Prostate gland (tissue), 2 donors: ENCODE measurements at regions not wholly inside any gene's neighbourhood (a gene's known extent, or its start where the extent isn't known, plus 50 kb on each side); places are given as distances from the start of the nearest gene placed in this dataset.

Experiments used
- DNase-seq: peaks from one replicate; pipeline ENCODE4 v3.0.0-alpha.2; 2019; ENCODE audit warnings: low spot score
- H3K27ac ChIP-seq, 2 donors: fragments of 200-600 bp; sonication (generic); 2 replicates each; pipeline ENCODE4 v1.5.1; 2017 to 2019
- H3K27me3 ChIP-seq: fragments of 200-600 bp; sonication (generic); replicated peaks from 2 replicates; pipeline ENCODE4 v1.5.1; 2019; ENCODE audit not compliant: insufficient read depth
- H3K36me3 ChIP-seq, 2 donors: fragments of 200-600 bp; sonication (generic); 1 replicate in 1 of 2; 2 replicates in 1 of 2; pipeline versions ENCODE4 v1.5.1 to v1.8.1; 2017 to 2019
- H3K4me1 ChIP-seq: fragments of 200-600 bp; sonication (generic); replicated peaks from 2 replicates; pipeline ENCODE4 v1.5.1; 2019
- H3K4me3 ChIP-seq, 2 donors: fragments of 200-600 bp; sonication (generic); 2 replicates each; pipeline ENCODE4 v1.5.1; 2017 to 2019
- H3K9me3 ChIP-seq: fragments of 200-600 bp; sonication (generic); 2 replicates; pipeline ENCODE4 v1.5.1; 2017
- POLR2A ChIP-seq: fragments of 450-650 bp; IDR thresholded peaks from one replicate; pipeline ENCODE4 v1.6.1; 2016; ENCODE audit warnings: antibody characterized with exemption, mild to moderate bottlenecking
- POLR2AphosphoS5 ChIP-seq: sonication (generic); formaldehyde crosslinking; IDR thresholded peaks from one replicate; pipeline ENCODE4 v1.6.1; 2017; ENCODE audit warnings: antibody characterized with exemption
- WGBS: methylation state at CpG from one replicate; pipeline ENCODE4 v1.1.5; 2018; 5-methylcytosine and 5-hydroxymethylcytosine counted together
- intact Hi-C: fragments of 100-400 bp; cut with DNase I; formaldehyde crosslinking; loops from one replicate; pipeline ENCODE4 v1.14.2; 2022
- TF ChIP-seq, protein P1 (sequence below), 4 experiments: fragments of 200-600 bp in 2 of 4; fragments of 450-650 bp in 2 of 4; sonication (generic) in 2 of 4; IDR thresholded peaks; 1 replicate in 3 of 4; 2 replicates in 1 of 4; pipeline ENCODE4 v1.5.1; 2016 to 2019; ENCODE audit warnings: antibody characterized with exemption in 4 of 4, mild to moderate bottlenecking in 2 of 4, moderate library complexity in 2 of 4

DNA sequence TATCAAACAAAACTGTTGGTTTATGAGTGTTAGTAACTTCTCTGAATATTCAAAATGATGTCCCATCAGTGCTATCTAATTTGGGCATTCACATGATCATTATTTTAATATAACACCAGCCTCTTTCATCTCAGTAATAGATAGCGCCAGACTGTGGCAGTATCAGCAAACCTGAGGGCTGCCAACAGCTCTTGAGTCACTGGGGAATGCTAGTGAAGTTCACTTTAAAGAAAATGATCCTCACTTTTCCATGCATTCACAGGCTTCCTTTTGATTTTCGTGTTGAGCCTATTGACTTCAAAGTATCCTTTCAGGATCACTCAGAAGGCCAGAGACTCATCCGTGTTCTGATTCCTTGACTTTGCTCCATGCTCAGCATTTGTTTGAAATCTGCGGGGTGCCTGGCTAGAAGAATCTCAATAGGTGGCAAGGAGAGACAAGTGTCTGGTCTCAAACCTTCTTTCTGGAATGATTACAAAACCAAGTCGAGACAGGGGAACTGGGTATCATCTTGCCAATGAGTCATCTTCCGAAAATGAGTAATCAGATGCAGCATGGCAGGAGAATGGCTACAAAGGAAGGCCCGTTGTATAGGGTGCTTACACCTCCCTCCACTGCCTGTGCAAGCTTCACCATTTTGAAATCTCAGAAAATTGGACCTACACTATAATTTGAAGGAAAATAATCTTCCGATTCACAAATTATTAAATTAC is 509.1 kb downstream of the RASEF start:
- Histone ChIP-seq H3K9me3 (no peaks in the 10 kb centered on the region), H3K27ac (no peak overlapping the region), H3K4me3 (no peak overlapping the region), H3K27me3 (no peaks in the 10 kb centered on the region), H3K4me1 (no peaks in the 10 kb centered on the region), H3K36me3 (no peaks in the 10 kb centered on the region)
- 85% methylated on average over 8 of the region's 8 CpGs for WGBS
- DNase-seq, result no peak
- TF ChIP-seq POLR2A (no peak), POLR2AphosphoS5 (no peak)
- TF ChIP-seq, protein P1, sequence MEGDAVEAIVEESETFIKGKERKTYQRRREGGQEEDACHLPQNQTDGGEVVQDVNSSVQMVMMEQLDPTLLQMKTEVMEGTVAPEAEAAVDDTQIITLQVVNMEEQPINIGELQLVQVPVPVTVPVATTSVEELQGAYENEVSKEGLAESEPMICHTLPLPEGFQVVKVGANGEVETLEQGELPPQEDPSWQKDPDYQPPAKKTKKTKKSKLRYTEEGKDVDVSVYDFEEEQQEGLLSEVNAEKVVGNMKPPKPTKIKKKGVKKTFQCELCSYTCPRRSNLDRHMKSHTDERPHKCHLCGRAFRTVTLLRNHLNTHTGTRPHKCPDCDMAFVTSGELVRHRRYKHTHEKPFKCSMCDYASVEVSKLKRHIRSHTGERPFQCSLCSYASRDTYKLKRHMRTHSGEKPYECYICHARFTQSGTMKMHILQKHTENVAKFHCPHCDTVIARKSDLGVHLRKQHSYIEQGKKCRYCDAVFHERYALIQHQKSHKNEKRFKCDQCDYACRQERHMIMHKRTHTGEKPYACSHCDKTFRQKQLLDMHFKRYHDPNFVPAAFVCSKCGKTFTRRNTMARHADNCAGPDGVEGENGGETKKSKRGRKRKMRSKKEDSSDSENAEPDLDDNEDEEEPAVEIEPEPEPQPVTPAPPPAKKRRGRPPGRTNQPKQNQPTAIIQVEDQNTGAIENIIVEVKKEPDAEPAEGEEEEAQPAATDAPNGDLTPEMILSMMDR (IDR thresholded peaks at IDR 0.05), result no peak
- intact Hi-C loops, result no loop called here

DNA sequence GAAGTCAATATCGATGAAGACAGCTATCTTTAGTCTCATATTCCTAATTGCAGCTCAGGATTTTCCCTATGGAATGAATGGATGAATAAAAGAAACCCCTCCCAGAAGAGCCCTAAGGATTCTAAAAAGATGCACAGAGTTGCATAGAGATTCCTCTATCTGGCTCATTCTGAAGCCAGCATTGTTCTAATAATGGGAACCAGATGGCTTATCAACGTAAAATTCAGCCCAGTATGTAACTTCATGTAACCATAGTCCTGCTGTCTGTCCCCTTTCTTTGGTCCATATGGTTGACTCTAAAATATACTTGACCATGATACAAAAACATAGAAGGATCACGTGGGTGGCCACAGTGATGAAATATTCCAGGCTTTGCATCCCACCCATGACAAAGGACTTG is 508.6 kb downstream of the RASEF start:
- H3K4me3 ChIP-seq, result no peak overlapping the region
- no peaks in the 10 kb centered on the region for H3K27me3 ChIP-seq
- DNase-seq, result no peak
- H3K36me3 ChIP-seq, result no peaks in the 10 kb centered on the region
- H3K27ac ChIP-seq, result no peak overlapping the region
- TF ChIP-seq POLR2AphosphoS5, result no peak
- no peak for TF ChIP-seq POLR2A
- TF ChIP-seq, protein P1 (IDR thresholded peaks at IDR 0.05), result no peak
- 93% methylated on average over 3 of the region's 3 CpGs for WGBS
- intact Hi-C loops, result no loop called here
- no peaks in the 10 kb centered on the region for H3K9me3 ChIP-seq
- H3K4me1 ChIP-seq, result no peaks in the 10 kb centered on the region

DNA sequence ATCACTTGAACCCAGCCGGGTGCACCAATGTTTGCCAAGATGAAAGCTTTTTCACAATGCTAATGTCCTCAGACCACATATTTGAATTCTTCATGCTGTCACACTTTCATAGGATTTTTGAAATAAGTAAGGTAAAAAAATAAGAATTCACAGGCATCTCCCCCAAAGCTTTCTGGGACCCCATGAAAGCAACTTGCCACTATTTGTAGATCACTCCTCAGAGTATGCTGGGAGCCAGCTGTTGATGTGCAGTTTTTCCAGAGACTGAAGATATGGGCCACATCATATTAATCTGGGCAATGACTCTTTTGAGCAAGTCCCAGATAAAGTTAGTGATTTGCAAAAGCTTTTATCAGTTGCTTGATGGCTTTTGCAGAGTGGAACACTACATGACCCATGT is 507.9 kb downstream of the RASEF start:
- intact Hi-C loops, result no loop called here
- Histone ChIP-seq H3K27ac (no peak overlapping the region), H3K36me3 (no peaks in the 10 kb centered on the region), H3K27me3 (no peaks in the 10 kb centered on the region), H3K9me3 (no peaks in the 10 kb centered on the region), H3K4me3 (no peak overlapping the region), H3K4me1 (no peaks in the 10 kb centered on the region)
- 22% methylated on average over 1 of the region's 1 CpG for WGBS
- TF ChIP-seq POLR2AphosphoS5 (no peak), POLR2A (no peak)
- TF ChIP-seq, protein P1 (IDR thresholded peaks at IDR 0.05), result no peak
- no peak for DNase-seq

DNA sequence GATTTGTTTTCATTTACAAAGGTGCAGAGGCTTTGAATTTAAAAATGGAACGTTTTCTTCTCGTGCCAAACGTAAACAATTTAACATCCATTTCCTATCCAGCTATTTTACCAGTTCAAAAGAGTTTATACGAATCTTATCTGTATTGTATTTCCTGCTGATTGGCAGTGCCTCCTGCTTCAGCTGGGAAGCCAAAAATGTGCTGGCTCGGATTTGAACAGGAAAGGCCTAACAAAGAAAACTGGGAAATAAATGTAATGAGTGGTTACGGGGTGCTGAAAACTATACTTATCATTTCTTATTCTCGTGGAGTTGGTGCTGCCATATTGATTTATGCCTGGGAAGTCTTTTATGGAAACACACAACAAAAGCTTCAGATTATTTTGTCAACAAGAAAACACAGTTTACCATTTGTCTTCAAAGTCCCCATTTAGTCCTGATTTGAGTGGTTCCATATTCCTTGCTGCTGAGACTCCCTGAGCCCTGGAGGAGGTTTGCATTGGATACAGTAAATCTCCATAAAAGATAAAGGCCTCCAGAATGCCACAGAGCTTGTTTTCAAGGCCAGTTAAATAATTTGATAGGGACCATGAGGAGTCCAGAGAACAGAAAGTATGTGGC is 507.4 kb downstream of the RASEF start:
- Histone ChIP-seq H3K4me1 (no peaks in the 10 kb centered on the region), H3K27me3 (no peaks in the 10 kb centered on the region), H3K9me3 (no peaks in the 10 kb centered on the region), H3K27ac (no peak overlapping the region), H3K36me3 (no peaks in the 10 kb centered on the region), H3K4me3 (no peak overlapping the region)
- TF ChIP-seq, protein P1 (IDR thresholded peaks at IDR 0.05), result no peak
- TF ChIP-seq POLR2A (no peak), POLR2AphosphoS5 (no peak)
- 13% methylated on average over 7 of the region's 7 CpGs for WGBS
- intact Hi-C loops, result no loop called here
- DNase-seq, result no peak

DNA sequence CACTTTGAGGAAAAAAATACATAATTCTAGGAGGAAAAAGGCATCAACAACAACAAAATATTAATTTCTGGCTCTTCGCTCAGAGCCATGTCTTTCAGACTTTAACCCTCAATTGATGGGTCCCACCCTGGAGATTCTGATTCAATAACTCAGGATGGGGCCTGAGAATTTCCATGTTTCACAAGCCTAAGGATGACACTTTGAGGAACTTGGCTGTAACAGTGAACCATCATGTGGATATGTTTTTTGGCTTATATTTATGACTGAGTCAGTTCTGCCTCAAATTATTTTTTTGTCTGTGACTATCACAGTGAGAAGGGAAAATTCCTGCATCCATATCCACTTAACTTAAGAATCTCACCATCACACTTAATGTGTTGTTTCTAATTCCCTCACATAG is 504.6 kb downstream of the RASEF start:
- H3K36me3 ChIP-seq, result no peaks in the 10 kb centered on the region
- no peaks in the 10 kb centered on the region for H3K9me3 ChIP-seq
- H3K27me3 ChIP-seq, result no peaks in the 10 kb centered on the region
- no peak for TF ChIP-seq POLR2AphosphoS5
- TF ChIP-seq, protein P1 (IDR thresholded peaks at IDR 0.05), result no peak
- no peak for TF ChIP-seq POLR2A
- no peaks in the 10 kb centered on the region for H3K4me1 ChIP-seq
- intact Hi-C loops, result no loop called here
- H3K27ac ChIP-seq, result no peak overlapping the region
- no peak overlapping the region for H3K4me3 ChIP-seq
- DNase-seq, result no peak
- 100% methylated on average over 1 of the region's 1 CpG for WGBS
